ENCODE measurements at regions not wholly inside any gene's neighbourhood (a gene's known extent, or its start where the extent isn't known, plus 50 kb on each side); places are given as distances from the start of the nearest gene placed in this dataset.

DNA sequence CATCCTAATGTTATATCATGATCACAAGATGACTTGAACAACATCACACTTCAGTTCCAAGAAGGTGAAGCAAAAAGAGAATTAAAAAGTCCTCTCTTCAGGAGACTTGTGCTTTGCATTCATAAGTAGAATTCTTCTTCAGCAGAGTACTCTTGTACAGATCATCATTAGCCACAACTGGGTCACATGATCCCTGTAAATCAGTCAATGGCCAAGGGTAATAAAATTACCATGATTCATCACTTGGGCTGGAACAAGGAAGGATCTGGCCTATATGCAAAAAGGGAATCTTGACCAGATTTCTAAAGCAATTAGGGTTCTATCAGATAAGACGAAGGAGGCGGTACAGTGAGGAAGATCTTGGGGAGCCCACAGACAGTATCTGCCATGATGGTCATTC lies 458.0 kb upstream of the DEPDC1 start:
- no peak for DNase-seq (ENCODE audit: low spot score in 2 of 2)
- Histone ChIP-seq H3K27ac (no peak overlapping the region), H3K27me3 (no peaks in the 10 kb centered on the region), H3K36me3 (no peaks in the 10 kb centered on the region), H3K9me3 (no peaks in the 10 kb centered on the region), H3K4me1 (no peaks in the 10 kb centered on the region), H3K4me3 (no peak overlapping the region)
- 92 to 93% methylated on average over 2 of the region's 2 CpGs for WGBS, 2 donors
- TF ChIP-seq, protein P1, sequence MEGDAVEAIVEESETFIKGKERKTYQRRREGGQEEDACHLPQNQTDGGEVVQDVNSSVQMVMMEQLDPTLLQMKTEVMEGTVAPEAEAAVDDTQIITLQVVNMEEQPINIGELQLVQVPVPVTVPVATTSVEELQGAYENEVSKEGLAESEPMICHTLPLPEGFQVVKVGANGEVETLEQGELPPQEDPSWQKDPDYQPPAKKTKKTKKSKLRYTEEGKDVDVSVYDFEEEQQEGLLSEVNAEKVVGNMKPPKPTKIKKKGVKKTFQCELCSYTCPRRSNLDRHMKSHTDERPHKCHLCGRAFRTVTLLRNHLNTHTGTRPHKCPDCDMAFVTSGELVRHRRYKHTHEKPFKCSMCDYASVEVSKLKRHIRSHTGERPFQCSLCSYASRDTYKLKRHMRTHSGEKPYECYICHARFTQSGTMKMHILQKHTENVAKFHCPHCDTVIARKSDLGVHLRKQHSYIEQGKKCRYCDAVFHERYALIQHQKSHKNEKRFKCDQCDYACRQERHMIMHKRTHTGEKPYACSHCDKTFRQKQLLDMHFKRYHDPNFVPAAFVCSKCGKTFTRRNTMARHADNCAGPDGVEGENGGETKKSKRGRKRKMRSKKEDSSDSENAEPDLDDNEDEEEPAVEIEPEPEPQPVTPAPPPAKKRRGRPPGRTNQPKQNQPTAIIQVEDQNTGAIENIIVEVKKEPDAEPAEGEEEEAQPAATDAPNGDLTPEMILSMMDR (IDR thresholded peaks at IDR 0.05) = no peak
- TF ChIP-seq POLR2A (IDR thresholded peaks at IDR 0.05) = no peak
- TF ChIP-seq EP300 (IDR thresholded peaks at IDR 0.05) = no peak

DNA sequence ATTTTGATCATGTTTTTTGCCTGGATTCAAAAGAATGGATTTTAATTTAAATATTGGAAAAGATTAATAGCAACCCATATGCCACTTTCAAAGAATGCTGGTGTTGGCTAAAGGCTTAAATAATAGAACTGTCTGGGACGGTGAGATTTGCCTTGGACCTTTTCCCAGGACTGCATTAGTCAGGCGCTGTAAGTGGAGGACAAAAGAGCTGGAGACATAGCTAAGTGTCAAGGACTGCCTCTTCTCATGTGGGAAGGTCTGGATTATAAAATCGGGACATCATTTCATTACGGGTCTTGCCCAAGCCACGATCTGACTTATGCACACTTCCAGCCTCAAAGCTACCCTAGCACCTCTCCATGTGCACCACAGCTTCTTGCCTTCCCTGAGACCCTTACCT lies 458.5 kb upstream of the DEPDC1 start:
- Histone ChIP-seq H3K9me3 (no peaks in the 10 kb centered on the region), H3K4me1 (no peaks in the 10 kb centered on the region), H3K27ac (no peak overlapping the region), H3K27me3 (no peaks in the 10 kb centered on the region), H3K36me3 (no peaks in the 10 kb centered on the region), H3K4me3 (no peak overlapping the region)
- no peak for TF ChIP-seq POLR2A (IDR thresholded peaks at IDR 0.05)
- TF ChIP-seq EP300 (IDR thresholded peaks at IDR 0.05) = no peak
- TF ChIP-seq, protein P1 (IDR thresholded peaks at IDR 0.05) = no peak
- DNase-seq (ENCODE audit: low spot score in 2 of 2) = no peak
- WGBS, 2 donors = 71 to 74% methylated on average over 5 of the region's 5 CpGs

GRCh38 chr1:68958958-68959357 lies 462.1 kb upstream of the DEPDC1 start:
- H3K36me3 ChIP-seq = no peaks in the 10 kb centered on the region
- H3K4me3 ChIP-seq = no peak overlapping the region
- H3K27me3 ChIP-seq = no peaks in the 10 kb centered on the region
- TF ChIP-seq POLR2A (IDR thresholded peaks at IDR 0.05) (no peak), EP300 (IDR thresholded peaks at IDR 0.05) (no peak)
- TF ChIP-seq, protein P1 (IDR thresholded peaks at IDR 0.05) = no peak
- no peaks in the 10 kb centered on the region for H3K4me1 ChIP-seq
- no peak for DNase-seq (ENCODE audit: low spot score in 2 of 2)
- H3K27ac ChIP-seq = no peak overlapping the region
- WGBS, 2 donors = 48 to 52% methylated on average over 3 of the region's 3 CpGs
- no peaks in the 10 kb centered on the region for H3K9me3 ChIP-seq

DNA sequence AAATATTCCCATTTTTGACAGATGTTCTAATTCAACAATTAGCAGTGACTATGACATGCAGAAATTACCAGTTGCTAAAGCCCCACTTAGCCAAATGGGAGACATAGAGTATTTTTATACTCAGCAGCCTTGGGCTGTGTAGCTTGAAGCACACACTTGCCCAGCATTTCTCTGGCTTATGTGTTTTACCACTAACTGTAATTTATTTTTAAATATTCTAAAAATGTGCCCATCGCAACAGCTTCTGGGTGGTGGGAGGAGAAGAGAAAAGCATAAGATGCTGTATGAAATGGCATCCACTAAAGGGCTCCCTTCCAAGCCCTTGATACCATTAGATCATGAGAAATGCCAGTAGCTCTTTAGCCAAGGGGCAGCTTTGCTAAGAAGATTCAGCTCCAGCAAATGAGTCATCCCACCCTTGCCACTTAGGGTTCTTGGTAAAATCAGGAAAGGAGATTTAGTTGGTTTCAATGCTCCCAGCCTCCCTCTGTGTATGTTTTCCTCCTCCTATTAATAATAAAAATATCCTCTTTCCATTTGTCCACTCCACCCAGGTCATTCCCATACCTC lies 462.7 kb upstream of the DEPDC1 start:
- no peaks in the 10 kb centered on the region for H3K27me3 ChIP-seq
- TF ChIP-seq POLR2A (IDR thresholded peaks at IDR 0.05) (no peak), EP300 (IDR thresholded peaks at IDR 0.05) (no peak)
- TF ChIP-seq, protein P1 (IDR thresholded peaks at IDR 0.05) = no peak
- H3K9me3 ChIP-seq = no peaks in the 10 kb centered on the region
- H3K27ac ChIP-seq = no peak overlapping the region
- H3K4me1 ChIP-seq = no peaks in the 10 kb centered on the region
- WGBS, 2 donors = 66 to 69% methylated on average over 1 of the region's 1 CpG
- no peak for DNase-seq (ENCODE audit: low spot score in 2 of 2)
- no peaks in the 10 kb centered on the region for H3K36me3 ChIP-seq
- no peak overlapping the region for H3K4me3 ChIP-seq

DNA sequence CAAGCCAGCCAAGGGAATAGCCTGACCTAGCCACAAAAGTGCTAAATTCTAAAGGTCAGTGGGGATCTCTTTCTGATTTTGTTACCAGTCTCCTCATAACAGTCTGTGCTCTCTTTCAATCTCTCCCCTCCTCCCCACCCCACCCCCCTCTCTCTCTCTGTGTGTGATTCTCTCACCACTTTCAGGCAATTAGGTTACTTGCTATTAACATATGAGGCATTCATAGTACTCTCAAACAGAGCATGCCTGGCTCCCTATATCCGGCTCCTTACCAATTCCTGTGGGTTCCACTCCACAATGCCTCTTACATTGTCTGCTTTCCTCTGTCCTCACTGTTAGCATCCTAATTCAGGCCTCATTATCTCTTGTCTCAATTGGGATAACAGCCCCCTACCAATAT lies 464.3 kb upstream of the DEPDC1 start:
- Histone ChIP-seq H3K4me1 (no peaks in the 10 kb centered on the region), H3K36me3 (no peaks in the 10 kb centered on the region), H3K27me3 (no peaks in the 10 kb centered on the region), H3K9me3 (no peaks in the 10 kb centered on the region), H3K4me3 (no peak overlapping the region), H3K27ac (no peak overlapping the region)
- WGBS, 2 donors = 85 to 88% methylated on average over 1 of the region's 1 CpG
- no peak for DNase-seq (ENCODE audit: low spot score in 2 of 2)
- TF ChIP-seq POLR2A (IDR thresholded peaks at IDR 0.05) (no peak), EP300 (IDR thresholded peaks at IDR 0.05) (no peak)
- TF ChIP-seq, protein P1 (IDR thresholded peaks at IDR 0.05) = no peak
